HG03135 (cell line): ENCODE measurements at regions not wholly inside any gene's neighbourhood (a gene's known extent, or its start where the extent isn't known, plus 50 kb on each side); places are given as distances from the start of the nearest gene placed in this dataset.
"Not testable (repeated sequence)": the region's sequence is repeated elsewhere in the genome, so short reads cannot be mapped to it uniquely, and the experiment has no call there.

ENCODE experiments used
- ATAC-seq: cut with Tn5 transposase; IDR thresholded peaks from one replicate; pipeline ENCODE4 v1.9.1; 2021; ENCODE audit warnings: mild to moderate bottlenecking, moderate library complexity; ENCODE audit not compliant: unreplicated experiment

DNA sequence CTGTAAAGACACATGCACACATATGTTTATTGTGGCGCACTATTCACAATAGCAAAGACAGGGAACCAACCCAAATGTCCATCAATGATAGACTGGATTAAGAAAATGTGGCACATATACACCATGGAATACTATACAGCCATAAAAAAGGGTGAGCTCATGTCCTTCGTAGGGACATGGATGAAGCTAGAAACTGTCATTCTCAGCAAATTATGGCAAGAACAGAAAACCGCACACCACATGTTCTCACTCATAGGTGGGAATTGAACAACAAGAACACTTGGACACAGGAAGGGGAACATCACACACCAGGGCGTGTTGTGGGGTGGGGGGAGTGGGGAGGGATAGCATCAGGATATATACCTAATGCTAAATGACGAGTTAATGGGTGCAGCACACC lies 304.9 kb upstream of the NRSN1 start:
- not testable (repeated sequence) for ATAC-seq

- ATAC-seq, result no peak
Measured at GRCh38 chr6:23823421-23823820, 302.6 kb upstream of the NRSN1 start.

DNA sequence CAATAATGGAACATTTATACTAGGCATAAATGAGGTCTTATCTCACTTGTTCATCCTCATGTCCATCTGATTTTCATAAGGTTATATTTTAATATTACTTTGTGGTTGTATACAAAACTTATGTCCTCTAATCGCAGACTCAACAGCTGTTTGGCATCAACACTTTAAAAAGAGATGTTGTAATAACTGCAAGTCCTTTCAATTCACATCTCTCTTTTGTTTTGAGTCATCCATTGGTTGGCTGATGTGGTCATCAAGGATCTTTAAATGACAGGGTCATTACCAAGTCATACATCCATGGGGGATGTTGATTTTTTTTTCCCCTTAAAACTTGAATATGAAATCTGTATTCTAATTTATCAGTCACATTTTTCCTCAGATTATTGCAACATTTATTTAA lies 299.4 kb upstream of the NRSN1 start:
- no peak for ATAC-seq

DNA sequence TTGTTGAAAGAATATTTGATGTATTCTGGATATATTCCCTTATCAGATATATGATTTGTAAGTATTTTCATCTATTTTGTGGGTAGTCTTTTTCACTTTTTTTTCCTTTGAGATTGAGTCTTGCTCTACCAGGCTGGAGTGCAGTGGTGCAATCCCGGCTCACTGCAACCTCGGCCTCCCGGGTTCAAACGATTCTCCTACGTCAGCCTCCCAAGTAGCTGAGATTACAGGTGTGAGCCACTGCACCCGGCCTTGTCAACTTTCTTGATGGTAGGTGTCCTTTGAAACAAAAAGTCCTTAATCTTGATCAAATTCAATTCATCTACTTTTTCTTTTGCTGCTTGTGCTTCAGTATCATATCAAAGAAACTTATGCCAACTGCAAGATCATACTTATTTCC lies 297.2 kb upstream of the NRSN1 start:
- no peak for ATAC-seq

DNA sequence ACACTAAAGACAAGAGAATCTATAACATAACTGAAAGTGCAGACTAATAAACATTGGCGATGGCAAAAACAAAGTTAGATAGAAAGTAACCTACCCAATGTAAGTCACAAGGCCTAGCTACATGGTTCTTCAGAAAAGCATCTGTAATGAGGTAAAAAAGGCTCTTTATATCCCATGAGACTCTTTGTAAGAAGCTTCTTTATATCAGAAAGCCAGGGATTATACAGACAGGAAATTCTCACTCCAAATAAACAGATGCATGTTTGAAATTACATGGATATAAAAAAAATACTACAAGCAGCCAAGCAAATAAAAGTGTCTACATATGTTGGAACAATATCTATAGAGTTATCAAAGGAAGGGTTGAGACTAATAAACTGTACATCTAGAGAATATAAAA lies 284.9 kb upstream of the NRSN1 start:
- no peak for ATAC-seq

- ATAC-seq, result no peak
Measured at GRCh38 chr6:23842760-23843159, 283.3 kb upstream of the NRSN1 start.

- ATAC-seq, result no peak
Measured at GRCh38 chr6:23851522-23851921, 274.5 kb upstream of the NRSN1 start.

DNA sequence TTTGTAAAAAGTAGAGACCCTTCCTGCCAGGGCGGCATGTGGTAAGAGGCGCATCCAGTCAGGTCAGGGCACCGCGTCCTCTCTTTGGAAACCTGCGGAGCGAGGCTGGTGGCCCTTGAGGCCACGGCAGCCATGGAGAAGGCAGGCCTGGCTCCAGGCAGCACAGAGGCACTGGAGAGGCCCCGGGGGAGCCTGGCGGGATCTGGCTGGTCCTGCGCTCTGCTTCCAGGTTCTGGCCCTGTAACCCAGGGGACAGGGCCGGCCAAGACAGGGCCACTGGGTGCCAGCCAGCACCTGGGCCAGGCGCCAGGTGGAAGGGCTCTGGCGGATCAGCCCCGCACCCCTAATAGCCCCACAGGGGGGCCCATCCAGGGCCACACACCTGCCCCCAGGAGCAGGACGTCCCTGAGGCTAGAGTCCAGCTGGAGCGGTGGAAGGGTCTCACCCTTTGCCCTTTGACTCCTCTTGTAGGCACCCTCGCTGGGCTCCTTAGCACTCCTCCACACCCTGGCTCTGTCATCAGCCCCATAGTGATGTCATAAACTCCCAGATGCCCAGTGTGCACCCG lies 272.4 kb upstream of the NRSN1 start:
- ATAC-seq, result not testable (repeated sequence)

- not testable (repeated sequence) for ATAC-seq
Measured at GRCh38 chr6:23854154-23854553, 271.9 kb upstream of the NRSN1 start.

DNA sequence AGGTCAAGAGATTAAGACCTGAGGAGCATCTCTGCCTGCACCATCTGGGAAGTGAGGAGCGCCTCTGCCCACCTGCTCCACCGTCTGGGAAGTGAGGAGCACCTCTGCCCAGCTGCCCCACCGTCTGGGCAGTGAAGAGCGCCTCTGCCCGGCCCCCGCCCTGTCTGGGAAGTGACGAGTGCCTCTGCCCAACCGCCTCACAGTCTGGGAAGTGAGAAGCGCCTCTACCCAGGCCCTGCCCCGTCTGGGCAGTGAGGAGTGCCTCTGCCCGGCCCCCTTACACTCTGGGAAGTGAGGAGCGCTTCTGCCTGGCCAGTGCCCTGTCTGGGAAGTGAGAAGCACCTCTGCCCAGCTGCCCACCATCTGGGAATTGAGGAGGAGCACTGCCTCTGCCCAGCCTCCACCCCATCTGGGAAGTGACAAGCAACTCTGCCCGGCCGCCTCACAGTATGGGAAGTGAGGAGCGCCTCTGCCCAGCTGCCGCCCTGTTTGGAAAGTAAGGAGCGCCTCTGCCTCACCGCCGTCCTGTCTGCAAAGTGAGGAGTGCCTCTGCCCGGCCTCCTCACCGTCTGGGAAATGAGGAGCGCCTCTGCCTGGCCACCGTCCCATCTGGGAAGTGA lies 270.4 kb upstream of the NRSN1 start:
- no peak for ATAC-seq

- ATAC-seq, result no peak
Measured at GRCh38 chr6:23870496-23870895, 255.5 kb upstream of the NRSN1 start.

- ATAC-seq, result no peak
Measured at GRCh38 chr6:23873161-23873560, 252.9 kb upstream of the NRSN1 start.

- no peak for ATAC-seq
Measured at GRCh38 chr6:23875006-23875405, 251.0 kb upstream of the NRSN1 start.

DNA sequence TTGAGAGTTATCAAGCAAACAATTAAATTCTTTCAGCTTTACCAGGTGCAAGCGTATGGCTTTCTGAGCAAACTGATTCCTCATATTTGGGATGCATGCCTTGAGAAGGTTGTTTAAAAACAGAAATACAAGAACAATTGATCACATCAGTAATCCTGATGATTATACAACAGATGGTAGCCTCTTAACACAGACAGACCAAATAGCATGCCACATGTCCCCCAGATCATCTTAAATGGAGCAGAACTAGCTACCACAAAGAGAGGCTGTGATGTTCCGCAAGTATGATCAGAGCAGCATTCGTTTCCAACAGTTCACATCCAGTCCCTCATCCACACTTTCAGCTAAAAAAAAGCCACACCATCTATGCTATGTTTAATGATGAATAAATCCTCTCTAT lies 246.2 kb upstream of the NRSN1 start:
- ATAC-seq, result no peak

DNA sequence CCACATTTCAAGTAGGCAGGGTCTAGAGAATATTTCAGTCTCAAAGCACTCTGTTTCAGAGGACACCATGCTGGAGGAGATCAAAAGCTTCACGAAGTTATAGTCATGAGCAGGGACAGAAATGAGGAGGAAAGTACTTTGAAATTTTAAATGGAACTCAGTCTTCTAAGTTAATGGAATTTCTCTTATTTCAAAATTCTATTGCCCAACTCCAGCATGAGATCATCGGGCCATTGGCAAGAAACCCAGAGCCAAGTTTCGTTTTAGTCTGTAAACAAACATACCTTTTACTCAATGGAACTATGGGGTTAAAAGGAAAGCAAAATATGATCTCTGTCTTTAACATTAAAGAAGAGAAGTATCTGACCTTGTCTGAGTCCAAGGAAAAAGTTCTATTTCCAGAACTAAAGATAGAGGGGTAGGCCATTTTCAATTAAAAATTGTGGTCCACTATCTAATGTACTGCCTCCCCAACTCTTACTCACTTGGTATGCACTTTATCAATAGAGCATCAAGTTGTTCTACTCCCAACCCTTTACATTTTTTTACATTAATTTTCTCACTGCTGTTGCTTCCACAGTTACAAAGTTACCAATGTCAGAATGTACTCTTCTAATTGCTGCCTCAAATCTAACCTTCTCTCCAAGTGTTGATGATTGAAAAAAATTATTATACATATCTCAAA lies 235.3 kb upstream of the NRSN1 start:
- no peak for ATAC-seq

DNA sequence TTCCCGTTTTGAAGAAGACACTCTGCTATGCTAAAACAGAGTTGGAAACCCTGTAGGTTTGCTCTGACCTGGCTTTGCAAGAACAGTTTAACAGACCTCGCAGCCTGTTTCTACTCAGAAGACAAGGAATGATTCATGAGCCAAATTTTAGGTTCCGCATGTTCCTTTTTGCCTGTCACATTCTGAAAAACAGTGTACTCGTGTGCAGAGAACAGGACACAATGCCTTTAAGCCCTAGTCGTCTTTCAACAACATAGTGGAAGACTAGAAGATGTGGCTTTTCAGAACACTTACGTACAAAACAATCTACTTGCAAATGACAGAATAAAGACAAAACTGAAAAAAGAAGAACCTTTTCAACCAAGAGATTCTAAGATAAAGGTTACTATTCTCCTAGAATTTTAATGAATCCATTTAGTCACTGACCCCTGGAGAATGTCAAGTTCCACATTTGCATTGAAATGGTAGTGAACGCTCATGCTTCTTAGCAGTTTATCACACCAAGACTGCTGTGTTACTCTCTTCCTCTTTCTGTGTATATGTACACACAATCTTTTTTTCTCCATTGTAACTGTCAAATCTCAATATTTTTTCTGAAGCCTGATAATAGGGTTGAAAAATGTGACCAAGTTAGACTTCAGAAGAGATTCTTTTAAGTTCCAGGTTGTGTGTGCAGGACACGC lies 220.7 kb upstream of the NRSN1 start:
- no peak for ATAC-seq

GRCh38 chr6:23910420-23910819 lies 215.6 kb upstream of the NRSN1 start:
- no peak for ATAC-seq

- no peak for ATAC-seq
Measured at GRCh38 chr6:23927935-23928334, 198.1 kb upstream of the NRSN1 start.

DNA sequence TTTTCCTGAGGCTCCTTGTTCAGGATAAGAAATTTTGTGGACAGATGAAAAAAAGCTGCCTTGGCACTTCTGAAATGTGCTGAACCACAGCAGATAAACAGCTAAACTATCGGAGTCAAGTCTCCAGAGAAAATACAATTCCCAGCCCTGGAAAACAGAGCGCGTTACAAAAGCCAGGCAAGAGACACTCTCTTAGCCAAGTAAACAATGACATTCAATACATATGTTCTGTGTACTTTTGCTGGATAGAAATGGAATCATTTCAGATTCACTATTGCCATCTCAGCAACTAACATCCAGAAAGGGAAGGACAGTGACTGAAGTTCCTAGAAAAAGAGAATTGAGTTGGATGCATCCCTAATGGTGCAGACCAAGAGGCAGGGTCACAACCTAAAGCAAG lies 196.8 kb upstream of the NRSN1 start:
- no peak for ATAC-seq

DNA sequence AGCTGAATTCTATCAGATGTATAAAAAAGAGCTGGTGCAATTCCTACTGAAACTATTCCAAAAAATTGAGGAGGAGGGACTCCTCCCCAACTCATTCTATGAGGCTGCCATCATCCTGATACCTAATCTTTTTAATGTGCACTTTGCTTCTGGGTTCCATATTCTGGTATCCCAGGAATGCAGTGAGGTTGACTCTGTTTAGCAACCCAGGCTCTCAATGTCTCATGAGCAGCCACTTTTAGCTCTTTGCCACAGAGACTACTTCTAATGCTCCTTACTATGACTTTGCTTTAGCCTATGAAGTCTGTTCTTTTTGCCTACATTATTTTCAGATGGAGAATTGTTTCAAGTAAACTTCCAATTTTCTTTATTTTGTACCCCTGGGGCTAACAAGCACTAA lies 185.5 kb upstream of the NRSN1 start:
- ATAC-seq, result no peak

- ATAC-seq, result no peak
Measured at GRCh38 chr6:23951691-23952090, 174.3 kb upstream of the NRSN1 start.

GRCh38 chr6:23952245-23952644 lies 173.8 kb upstream of the NRSN1 start:
- ATAC-seq, result no peak
